ENCODE measurements at regions not wholly inside any gene's neighbourhood (a gene's known extent, or its start where the extent isn't known, plus 50 kb on each side); places are given as distances from the start of the nearest gene placed in this dataset.

- no peaks in the 10 kb centered on the region for H3K27me3 ChIP-seq (ENCODE audit: insufficient read depth, low read length)
- H2AFZ ChIP-seq (ENCODE audit: low read length), result no peak overlapping the region
- WGBS (ENCODE audit: extremely low coverage, insufficient read length, low lambda C conversion rate), result no CpG with 5 or more reads among the region's 4 CpGs
Measured at GRCh38 chr6:10235344-10235743, 179.5 kb downstream of the TFAP2A start.

More at GRCh38 chr6:10235344-10235743, 179.5 kb downstream of the TFAP2A start:
- no peak for DNase-seq
- Mint-ChIP-seq H3K4me3 (no peak overlapping the region), H3K9me3 (no peaks in the 10 kb centered on the region; a peak in 1 of 5 replicates), H3K36me3 (ENCODE audit: insufficient read depth in 1 of 3, low read depth in 3 of 3) (no peaks in the 10 kb centered on the region), H3K27ac (no peak overlapping the region), H3K27me3 (ENCODE audit: low read depth) (no peaks in the 10 kb centered on the region), H3K4me1 (no peaks in the 10 kb centered on the region)
- no peak overlapping the region for H3K27ac ChIP-seq (ENCODE audit: insufficient read length, low read depth, low read length)
- H2BK12ac ChIP-seq (ENCODE audit: insufficient read length, low read depth, low read length), result no peak overlapping the region
- no peak overlapping the region for H2BK120ac ChIP-seq (ENCODE audit: low read depth, low read length, poor library complexity, severe bottlenecking)
- H4K91ac ChIP-seq (ENCODE audit: insufficient read length, low read depth, low read length), result no peak overlapping the region
- no peaks in the 10 kb centered on the region for H3K79me1 ChIP-seq (ENCODE audit: insufficient read depth, low read depth, low read length, poor library complexity, severe bottlenecking)
- H3T11ph ChIP-seq (ENCODE audit: low read length), result no peak overlapping the region
- no peak overlapping the region for H4K5ac ChIP-seq (ENCODE audit: insufficient read length, low read depth, low read length)
- no peaks in the 10 kb centered on the region for H3K4me1 ChIP-seq (ENCODE audit: insufficient read depth, low read length)
- H3K9ac ChIP-seq (ENCODE audit: extremely low read depth, insufficient read length, low read length), result no peak overlapping the region
- no peak overlapping the region for H2BK5ac ChIP-seq (ENCODE audit: insufficient read length, low read length)
- no peaks in the 10 kb centered on the region for H4K20me1 ChIP-seq (ENCODE audit: control insufficient read depth, insufficient read depth, insufficient read length)
- H3K18ac ChIP-seq (ENCODE audit: insufficient read length, low read depth, low read length), result no peak overlapping the region
- H3K4me2 ChIP-seq (ENCODE audit: insufficient read depth, insufficient read length, low read length), result no peak overlapping the region
- H3K23ac ChIP-seq (ENCODE audit: insufficient read length, low read depth, low read length), result no peak overlapping the region
- H3K14ac ChIP-seq (ENCODE audit: insufficient read depth, low read length), result no peak overlapping the region
- H3K56ac ChIP-seq (ENCODE audit: insufficient read length, low read depth, low read length), result no peak overlapping the region
- TF ChIP-seq CTCF (conservative IDR thresholded peaks at IDR 0.05), result no peak
- H2AK5ac ChIP-seq (ENCODE audit: insufficient read length, low read length), result no peak overlapping the region
- no peaks in the 10 kb centered on the region for H3K9me3 ChIP-seq (ENCODE audit: control insufficient read depth, low read depth, low read length)
- no peak overlapping the region for H4K8ac ChIP-seq (replicated peaks; ENCODE audit: insufficient read length, low read depth, low read length)
- no peaks in the 10 kb centered on the region for H3K79me2 ChIP-seq (ENCODE audit: insufficient read depth, low read length)
- H3K23me2 ChIP-seq (ENCODE audit: insufficient read length, low read depth, low read length, poor library complexity, severe bottlenecking), result no peaks in the 10 kb centered on the region
- no peak overlapping the region for H3K4ac ChIP-seq (ENCODE audit: low read depth, low read length)
- H2BK15ac ChIP-seq (ENCODE audit: low read depth, low read length), result no peak overlapping the region
- no peak overlapping the region for H2BK20ac ChIP-seq (ENCODE audit: low read depth, low read length, poor library complexity, severe bottlenecking)

Measured in H9 (cell line).